ENCODE measurements at regions not wholly inside any gene's neighbourhood (a gene's known extent, or its start where the extent isn't known, plus 50 kb on each side); places are given as distances from the start of the nearest gene placed in this dataset.

- no peak for ATAC-seq
- CTCF ChIA-PET: no interaction called here
- H3K27ac ChIP-seq (ENCODE audit: low read depth, low read length): no peak overlapping the region
Measured at GRCh38 chr2:11092701-11093335, 62.4 kb upstream of the SLC66A3 start.

GRCh38 chr2:11093467-11093866, 61.8 kb upstream of the SLC66A3 start:
- no peak overlapping the region for H3K4me2 ChIP-seq (ENCODE audit: low read length)
- DNase-seq (ENCODE audit: low read depth, low spot score) (no peak), ATAC-seq (no peak)
- ChIA-PET RAD21 (ENCODE audit: low non-redundant PET in 1 of 2, low total read pairs in 2 of 2, uncharacterized antibody in 2 of 2, unreplicated experiment in 2 of 2) (no interaction called here), CTCF (no interaction called here), POLR2A (no interaction called here)
- no peaks in the 10 kb centered on the region for H3K9me3 ChIP-seq (ENCODE audit: control insufficient read depth in 1 of 2, insufficient read depth in 1 of 2, low read depth in 1 of 2, low read length in 2 of 2)
- H3K9ac ChIP-seq (ENCODE audit: low read length): no peak overlapping the region
- no peak overlapping the region for H3K4me3 ChIP-seq (replicated peaks in 1 of 2; ENCODE audit: low read depth in 1 of 2, low read length in 2 of 2)
- H3K27ac ChIP-seq (ENCODE audit: low read depth, low read length): no peak overlapping the region
- no TSS peak for BruUV-seq (replicated peaks)
- peaks cover 0 to 6% of the 10 kb centered on the region in 2 experiments; a peak in 1 of 4 replicates for H3K4me1 ChIP-seq (ENCODE audit: control insufficient read depth in 1 of 2, insufficient read depth in 2 of 2, low read length in 2 of 2)
- H3K36me3 ChIP-seq (ENCODE audit: control insufficient read depth in 1 of 2, insufficient read depth in 2 of 2, low read length in 2 of 2): no peaks in the 10 kb centered on the region
- TF ChIP-seq POLR2AphosphoS5 (IDR thresholded peaks at IDR 0.05; ENCODE audit: low read depth, low read length) (no peak), REST (IDR thresholded peaks at IDR 0.05; ENCODE audit: low read depth) (no peak)
- no peaks in the 10 kb centered on the region for H4K20me1 ChIP-seq (ENCODE audit: insufficient read depth)
- H3K79me2 ChIP-seq (ENCODE audit: insufficient read depth, low read length): no peaks in the 10 kb centered on the region
- H3K9me2 ChIP-seq (ENCODE audit: insufficient read depth): no peaks in the 10 kb centered on the region
- H3K27me3 ChIP-seq (ENCODE audit: insufficient read depth, low read length): no peaks in the 10 kb centered on the region
- intact Hi-C loops (cut with micrococcal nuclease): no loop called here
- no peak overlapping the region for H2AFZ ChIP-seq (ENCODE audit: low read depth, low read length, poor library complexity, severe bottlenecking)

More at GRCh38 chr2:11092701-11093335, 62.4 kb upstream of the SLC66A3 start:
- POLR2A ChIA-PET: no interaction called here
- no peaks in the 10 kb centered on the region for H3K9me3 ChIP-seq (ENCODE audit: control insufficient read depth in 1 of 2, insufficient read depth in 1 of 2, low read depth in 1 of 2, low read length in 2 of 2)
- H3K79me2 ChIP-seq (ENCODE audit: insufficient read depth, low read length): no peaks in the 10 kb centered on the region
- peaks cover 0 to 8% of the 10 kb centered on the region in 2 experiments; a peak in 2 of 4 replicates for H3K4me1 ChIP-seq (ENCODE audit: control insufficient read depth in 1 of 2, insufficient read depth in 2 of 2, low read length in 2 of 2)
- BruUV-seq (replicated peaks): no TSS peak
- no peaks in the 10 kb centered on the region for H3K36me3 ChIP-seq (ENCODE audit: control insufficient read depth in 1 of 2, insufficient read depth in 2 of 2, low read length in 2 of 2)
- RAD21 ChIA-PET (ENCODE audit: low non-redundant PET in 1 of 2, low total read pairs in 2 of 2, uncharacterized antibody in 2 of 2, unreplicated experiment in 2 of 2): no interaction called here
- no peaks in the 10 kb centered on the region for H3K27me3 ChIP-seq (ENCODE audit: insufficient read depth, low read length)
- no peak overlapping the region for H2AFZ ChIP-seq (ENCODE audit: low read depth, low read length, poor library complexity, severe bottlenecking)
- no peak overlapping the region for H3K9ac ChIP-seq (ENCODE audit: low read length)
- no peak for DNase-seq (ENCODE audit: low read depth, low spot score)
- no peaks in the 10 kb centered on the region for H3K9me2 ChIP-seq (ENCODE audit: insufficient read depth)
- H3K4me2 ChIP-seq (ENCODE audit: low read length): no peak overlapping the region
- intact Hi-C loops (cut with micrococcal nuclease): no loop called here
- H3K4me3 ChIP-seq (replicated peaks in 1 of 2; ENCODE audit: low read depth in 1 of 2, low read length in 2 of 2): no peak overlapping the region
- TF ChIP-seq FOSL1 (IDR thresholded peaks at IDR 0.05; ENCODE audit: low read depth): no peak
- TF ChIP-seq JUND (IDR thresholded peaks at IDR 0.05): no peak
- TF ChIP-seq CEBPB (IDR thresholded peaks at IDR 0.05; ENCODE audit: low read depth): no peak
- no peak for TF ChIP-seq EGR1 (IDR thresholded peaks at IDR 0.05; ENCODE audit: low read depth)
- TF ChIP-seq ATF3 (IDR thresholded peaks at IDR 0.05): no peak
- no peak for TF ChIP-seq ZNF274 (IDR thresholded peaks at IDR 0.05; ENCODE audit: low read depth, low read length)
- TF ChIP-seq EZH2 (IDR thresholded peaks at IDR 0.05): no peak
- no peak for TF ChIP-seq POLR2AphosphoS5 (IDR thresholded peaks at IDR 0.05; ENCODE audit: low read depth, low read length)
- no peaks in the 10 kb centered on the region for H4K20me1 ChIP-seq (ENCODE audit: insufficient read depth)
